IMR-90 (cell line): ENCODE measurements at regions not wholly inside any gene's neighbourhood (a gene's known extent, or its start where the extent isn't known, plus 50 kb on each side); places are given as distances from the start of the nearest gene placed in this dataset.

Experiments
- ATAC-seq: fragments of 200-7000 bp; cut with Tn5 transposase; 2 replicates; pipeline ENCODE4 v1.9.1; 2020; ENCODE audit warnings: low read depth, mild to moderate bottlenecking, moderate library complexity
- BruUV-seq: library from RNA; stranded (reverse); fragments of 400-500 nt; replicated peaks from 2 replicates; lab custom pipeline; 2021; lab: Mats Ljungman, UMichigan
- CTCF ChIA-PET: fragments of 300-600 bp; formaldehyde crosslinking; extraction: SDS; loops from one replicate; lab custom pipeline; 2021; ENCODE audit warnings: antibody characterized with exemption; lab: Yijun Ruan, JAX
- POLR2A ChIA-PET: fragments of 300-600 bp; sonication (Branson Sonifier 250); formaldehyde crosslinking; loops from one replicate; lab custom pipeline; 2022; ENCODE audit warnings: antibody characterized with exemption; ENCODE audit not compliant: unreplicated experiment; lab: Charles Lee
- DNase-seq: peaks from one replicate; pipeline ENCODE4 v3.0.0; 2013
- H2AFZ ChIP-seq: replicated peaks from 2 replicates; pipeline ENCODE3; 2013; ENCODE audit warnings: low read length, mild to moderate bottlenecking; ENCODE audit not compliant: poor library complexity
- H2AK5ac ChIP-seq: 2 replicates; pipeline ENCODE4 v1.6.1; 2013; ENCODE audit warnings: low read depth, low read length, inconsistent platforms
- H2AK9ac ChIP-seq: replicated peaks from 2 replicates; pipeline ENCODE3; 2013; ENCODE audit warnings: mild to moderate bottlenecking, low read depth, low read length, moderate library complexity; ENCODE audit not compliant: poor library complexity
- H2BK120ac ChIP-seq: 2 replicates; pipeline ENCODE4 v1.6.1; 2013; ENCODE audit warnings: low read depth, low read length, inconsistent platforms
- H2BK15ac ChIP-seq: 3 replicates; pipeline ENCODE4 v1.6.1; 2013; ENCODE audit warnings: low read depth, low read length, inconsistent platforms
- H2BK20ac ChIP-seq: 2 replicates; pipeline ENCODE4 v1.6.1; 2013; ENCODE audit warnings: low read depth, mild to moderate bottlenecking, inconsistent platforms, low read length, moderate library complexity
- H2BK5ac ChIP-seq: 2 replicates; pipeline ENCODE4 v1.6.1; 2013; ENCODE audit warnings: mild to moderate bottlenecking, low read depth, low read length, inconsistent platforms; ENCODE audit not compliant: poor library complexity, severe bottlenecking
- H3K14ac ChIP-seq: replicated peaks from 2 replicates; pipeline ENCODE4 v1.6.1; 2013; ENCODE audit warnings: low read depth, low read length, inconsistent platforms
- H3K18ac ChIP-seq: 2 replicates; pipeline ENCODE4 v1.6.1; 2013; ENCODE audit warnings: low read depth, low read length, control low read depth
- H3K23ac ChIP-seq: 2 replicates; pipeline ENCODE4 v1.6.1; 2013; ENCODE audit warnings: low read depth, low read length, inconsistent platforms
- H3K27ac ChIP-seq: 2 replicates; pipeline ENCODE4 v1.5.1; 2013; ENCODE audit warnings: mild to moderate bottlenecking, control low read depth, low read length; ENCODE audit not compliant: insufficient read depth
- H3K27me3 ChIP-seq: 2 replicates; pipeline ENCODE4 v1.6.1; 2013; ENCODE audit warnings: low read length; ENCODE audit not compliant: control insufficient read depth, insufficient read depth
- H3K36me3 ChIP-seq: 2 replicates; pipeline ENCODE4 v1.6.1; 2013; ENCODE audit warnings: low read length, mixed read lengths; ENCODE audit not compliant: control insufficient read depth, insufficient read depth
- H3K4ac ChIP-seq: 2 replicates; pipeline ENCODE4 v1.6.1; 2013; ENCODE audit warnings: low read depth, low read length, inconsistent platforms
- H3K4me1 ChIP-seq: 2 replicates; pipeline ENCODE4 v1.6.1; 2013; ENCODE audit warnings: low read length, mixed read lengths; ENCODE audit not compliant: control insufficient read depth, insufficient read depth
- H3K4me2 ChIP-seq: 2 replicates; pipeline ENCODE4 v1.6.1; 2013; ENCODE audit warnings: low read depth, mild to moderate bottlenecking, control low read depth, low read length, moderate library complexity
- H3K4me3 ChIP-seq: 2 replicates; pipeline ENCODE4 v1.5.1; 2013; ENCODE audit warnings: low read depth, mild to moderate bottlenecking, control low read depth, low read length, moderate library complexity; ENCODE audit not compliant: insufficient read depth
- H3K56ac ChIP-seq: 2 replicates; pipeline ENCODE4 v1.6.1; 2013; ENCODE audit warnings: low read length, inconsistent platforms; ENCODE audit not compliant: insufficient read depth; ENCODE audit errors: extremely low read depth
- H3K79me1 ChIP-seq, 2 experiments: 2 replicates each; pipeline ENCODE4 v1.6.1; 2013; ENCODE audit warnings: low read length in 2 of 2, inconsistent platforms in 1 of 2, low read depth in 1 of 2
- H3K9ac ChIP-seq: 2 replicates; pipeline ENCODE4 v1.6.1; 2013; ENCODE audit warnings: low read depth, low read length, control low read depth
- H3K9me1 ChIP-seq: 2 replicates; pipeline ENCODE4 v1.6.1; 2013; ENCODE audit warnings: low read length, inconsistent platforms; ENCODE audit not compliant: insufficient read depth
- H3K9me3 ChIP-seq: 2 replicates; pipeline ENCODE4 v1.6.1; 2013; ENCODE audit warnings: low read length; ENCODE audit not compliant: control insufficient read depth, insufficient read depth
- H4K20me1 ChIP-seq: 2 replicates; pipeline ENCODE4 v1.6.1; 2013; ENCODE audit warnings: low read length, inconsistent platforms; ENCODE audit not compliant: insufficient read depth
- H4K5ac ChIP-seq: 2 replicates; pipeline ENCODE4 v1.6.1; 2013; ENCODE audit warnings: mild to moderate bottlenecking, low read depth, low read length, control low read depth
- H4K8ac ChIP-seq, 2 experiments: 2 replicates each; pipeline ENCODE4 v1.6.1; 2013; ENCODE audit warnings: low read depth in 2 of 2, low read length in 2 of 2, control low read depth in 1 of 2, inconsistent platforms in 1 of 2
- H4K91ac ChIP-seq: 2 replicates; pipeline ENCODE4 v1.6.1; 2013; ENCODE audit warnings: low read depth, low read length, inconsistent platforms; ENCODE audit not compliant: insufficient read depth
- MAFK ChIP-seq: IDR thresholded peaks from 2 replicates; pipeline ENCODE4 v1.6.1; 2012; ENCODE audit warnings: low read depth, low read length, improper control_type of control experiment
- dilution Hi-C: fragments of 300-500 bp; cut with HindIII; formaldehyde crosslinking; loops from one replicate; pipeline ENCODE4 v1.14.3; 2018; ENCODE audit warnings: low sequenced_read_pairs; ENCODE audit not compliant: unreplicated experiment
- in situ Hi-C: fragments of 300-500 bp; cut with MboI; formaldehyde crosslinking; loops from 3 replicates; pipeline ENCODE4 v1.14.3; 2019; ENCODE audit warnings: low sequenced_read_pairs, inconsistent platforms, mixed read lengths
- intact Hi-C: fragments of 100-400 bp; cut with micrococcal nuclease; formaldehyde crosslinking; loops from 2 replicates; pipeline ENCODE4 v1.10.0; 2022
- TF ChIP-seq, protein P1 (sequence below): fragments of 150-350 bp; IDR thresholded peaks from 2 replicates; pipeline ENCODE4 v1.6.1; 2016; ENCODE audit warnings: low read depth, mild to moderate bottlenecking, low read length, moderate library complexity, borderline replicate concordance

DNA sequence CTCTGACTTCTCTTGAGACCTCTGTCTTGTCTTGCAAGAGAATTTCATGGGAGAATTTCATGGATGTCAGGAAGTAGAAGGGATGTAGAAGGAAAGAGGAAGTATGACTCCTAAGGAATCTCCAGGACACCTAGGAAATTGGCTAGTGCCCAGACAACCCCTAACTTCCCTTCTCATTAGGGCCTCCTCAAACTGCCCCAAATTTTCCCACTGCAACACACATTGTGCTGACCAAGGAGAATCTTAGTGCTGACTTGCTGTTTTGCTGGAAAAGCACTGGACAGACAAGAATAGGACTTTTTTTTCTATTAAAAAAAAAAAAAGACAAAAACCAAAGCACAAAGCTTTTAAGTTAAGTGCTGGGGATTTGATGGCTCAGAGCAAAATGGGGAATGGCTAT is 236.1 kb upstream of the CADM1 start:
- H4K20me1 ChIP-seq: no peaks in the 10 kb centered on the region
- dilution Hi-C loops: no loop called here
- TF ChIP-seq, protein P1, sequence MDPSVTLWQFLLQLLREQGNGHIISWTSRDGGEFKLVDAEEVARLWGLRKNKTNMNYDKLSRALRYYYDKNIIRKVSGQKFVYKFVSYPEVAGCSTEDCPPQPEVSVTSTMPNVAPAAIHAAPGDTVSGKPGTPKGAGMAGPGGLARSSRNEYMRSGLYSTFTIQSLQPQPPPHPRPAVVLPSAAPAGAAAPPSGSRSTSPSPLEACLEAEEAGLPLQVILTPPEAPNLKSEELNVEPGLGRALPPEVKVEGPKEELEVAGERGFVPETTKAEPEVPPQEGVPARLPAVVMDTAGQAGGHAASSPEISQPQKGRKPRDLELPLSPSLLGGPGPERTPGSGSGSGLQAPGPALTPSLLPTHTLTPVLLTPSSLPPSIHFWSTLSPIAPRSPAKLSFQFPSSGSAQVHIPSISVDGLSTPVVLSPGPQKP: no peak
- peak; percentile 47; the same call in 1 of the 2 replicates for TF ChIP-seq MAFK

More for the DNA sequence above, 236.1 kb upstream of the CADM1 start:
- Histone ChIP-seq H3K36me3 (no peaks in the 10 kb centered on the region), H2BK120ac (no peak overlapping the region), H3K27ac (no peak overlapping the region), H4K5ac (no peak overlapping the region), H2AK9ac (no peak overlapping the region), H3K9me3 (no peaks in the 10 kb centered on the region), H3K4me1 (peaks cover 7% of the 10 kb centered on the region; the same call in 1 of the 2 replicates), H2BK20ac (no peak overlapping the region), H3K56ac (no peak overlapping the region), H3K14ac (no peak overlapping the region), H2AK5ac (no peak overlapping the region), H3K27me3 (peaks cover 10% of the 10 kb centered on the region; the same call in 1 of the 2 replicates), H3K4me3 (no peak overlapping the region), H3K79me1 (no peaks in the 10 kb centered on the region), H2AFZ (no peak overlapping the region), H3K18ac (no peak overlapping the region), H3K9ac (no peak overlapping the region), H2BK5ac (no peak overlapping the region), H3K9me1 (peaks cover 5% of the 10 kb centered on the region; the same call in 1 of the 2 replicates), H4K8ac (no peak overlapping the region), H2BK15ac (no peak overlapping the region), H4K91ac (no peak overlapping the region), H3K4ac (no peak overlapping the region), H3K4me2 (no peak overlapping the region), H3K23ac (no peak overlapping the region)
- no TSS peak for BruUV-seq
- DNase-seq (no peak), ATAC-seq (no peak)
- ChIA-PET CTCF (no interaction called here), POLR2A (no interaction called here)
- intact Hi-C loops (no loop called here), in situ Hi-C loops (no loop called here)
